IPS-18a (cell line): ENCODE measurements at regions not wholly inside any gene's neighbourhood (a gene's known extent, or its start where the extent isn't known, plus 50 kb on each side); places are given as distances from the start of the nearest gene placed in this dataset.

Source experiments
- H3K27ac ChIP-seq: one replicate; pipeline ENCODE4 v1.5.1; 2013; ENCODE audit warnings: low read length
- H3K27me3 ChIP-seq: one replicate; pipeline ENCODE4 v1.6.1; 2013; ENCODE audit warnings: mild to moderate bottlenecking, low read length; ENCODE audit not compliant: control insufficient read depth, insufficient read depth
- H3K36me3 ChIP-seq: one replicate; pipeline ENCODE4 v1.6.1; 2013; ENCODE audit warnings: low read depth, low read length; ENCODE audit not compliant: control insufficient read depth
- H3K4me1 ChIP-seq: one replicate; pipeline ENCODE4 v1.6.1; 2013; ENCODE audit warnings: low read depth, low read length; ENCODE audit not compliant: control insufficient read depth
- H3K4me3 ChIP-seq: one replicate; pipeline ENCODE4 v1.5.1; 2013; ENCODE audit warnings: low read length
- H3K9ac ChIP-seq: one replicate; pipeline ENCODE4 v1.6.1; 2013; ENCODE audit warnings: mild to moderate bottlenecking, low read length, moderate library complexity
- H3K9me3 ChIP-seq: one replicate; pipeline ENCODE4 v1.6.1; 2013; ENCODE audit warnings: low read depth, low read length; ENCODE audit not compliant: control insufficient read depth

DNA sequence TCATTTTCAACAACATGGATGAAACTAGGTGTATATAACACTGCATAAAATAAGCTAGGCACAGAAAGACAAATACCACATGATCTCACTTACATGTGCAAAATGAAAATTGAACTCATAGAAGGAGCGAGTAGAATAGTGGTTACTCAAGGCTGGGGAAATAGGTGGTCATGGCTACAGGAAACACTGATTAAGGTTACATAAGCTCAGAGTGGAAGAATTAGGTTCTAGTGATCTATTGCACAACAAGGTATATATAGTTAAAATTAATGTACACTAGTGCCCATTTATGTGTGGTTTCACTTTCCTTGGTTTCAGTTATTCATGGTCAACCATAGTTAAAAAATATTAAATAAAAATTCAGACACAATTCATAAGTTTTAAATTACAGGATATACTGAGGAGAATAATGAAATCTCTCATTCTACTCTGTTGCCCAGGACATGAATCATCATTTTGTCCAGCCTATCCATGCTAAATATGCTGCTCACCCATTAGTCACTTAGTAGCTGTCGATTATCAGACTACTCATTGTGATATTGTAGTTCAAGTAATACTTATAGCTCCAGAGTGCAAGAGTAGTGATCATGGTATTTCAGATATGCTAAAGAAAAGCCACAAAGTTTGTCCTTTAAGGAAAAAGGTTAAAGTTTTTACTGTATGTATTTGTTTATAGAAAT, 1530.9 kb upstream of the LRRTM1 start:
- Histone ChIP-seq H3K4me3 (no peak overlapping the region), H3K4me1 (no peaks in the 10 kb centered on the region), H3K27ac (no peak overlapping the region), H3K27me3 (no peaks in the 10 kb centered on the region), H3K9me3 (peaks cover 6% of the 10 kb centered on the region), H3K36me3 (no peaks in the 10 kb centered on the region), H3K9ac (no peak overlapping the region)

DNA sequence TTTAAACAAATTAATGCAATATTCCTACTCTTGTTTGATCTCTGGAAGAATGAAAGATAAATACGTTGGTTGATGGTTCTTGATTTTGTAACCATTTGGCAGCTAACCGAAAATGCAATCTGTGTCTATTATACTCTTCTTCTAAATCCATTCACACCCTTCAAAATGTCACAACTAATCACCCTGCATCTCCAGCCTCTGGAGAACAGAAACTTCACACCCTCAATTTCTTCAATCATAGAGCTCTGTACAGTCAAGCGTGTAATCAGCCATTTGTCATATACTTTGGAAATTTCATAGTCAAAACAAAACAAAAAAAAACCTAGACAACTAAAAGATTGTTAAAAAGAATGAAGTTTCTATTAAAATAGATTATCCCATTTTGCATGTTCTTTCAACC, 1482.3 kb upstream of the LRRTM1 start:
- Histone ChIP-seq H3K27ac (no peak overlapping the region), H3K36me3 (no peaks in the 10 kb centered on the region), H3K4me3 (no peak overlapping the region), H3K9me3 (no peaks in the 10 kb centered on the region), H3K27me3 (no peaks in the 10 kb centered on the region), H3K4me1 (no peaks in the 10 kb centered on the region), H3K9ac (no peak overlapping the region)

DNA sequence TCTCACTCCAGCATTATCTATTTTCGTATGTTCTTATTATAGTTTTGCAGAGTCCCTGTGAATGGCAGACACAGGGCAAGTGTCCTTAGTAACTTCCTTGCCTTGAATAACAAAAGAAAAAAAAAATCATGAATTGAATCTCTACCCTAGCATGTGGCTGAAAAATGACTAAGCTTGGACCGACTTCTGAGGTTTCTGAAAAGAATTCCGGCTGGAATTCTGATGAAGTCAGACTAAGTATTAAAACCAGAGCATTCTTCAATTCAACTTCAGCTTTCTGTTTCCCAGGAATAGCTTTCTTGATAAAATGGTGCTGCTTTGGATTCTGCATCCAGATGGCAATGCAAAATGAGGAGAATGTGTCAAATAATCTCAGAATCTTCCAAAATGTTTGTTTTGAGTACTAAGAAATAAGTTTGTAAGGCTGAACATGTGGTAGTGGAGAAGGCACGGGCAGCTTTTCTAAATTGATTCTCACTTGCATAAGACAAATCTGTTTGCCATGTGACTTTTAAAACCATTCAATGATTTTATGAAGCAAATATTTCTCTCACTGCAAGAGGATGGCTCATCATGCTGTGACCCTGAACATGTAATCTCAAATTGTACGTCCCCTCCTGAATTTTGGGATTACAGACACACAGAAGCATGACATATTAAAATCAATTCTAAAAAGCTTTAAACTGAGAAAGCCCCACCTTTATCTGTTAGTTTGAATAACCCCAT, 1462.8 kb upstream of the LRRTM1 start:
- Histone ChIP-seq H3K4me1 (no peaks in the 10 kb centered on the region), H3K36me3 (no peaks in the 10 kb centered on the region), H3K27me3 (no peaks in the 10 kb centered on the region), H3K9ac (no peak overlapping the region), H3K27ac (no peak overlapping the region), H3K4me3 (no peak overlapping the region), H3K9me3 (no peaks in the 10 kb centered on the region)

DNA sequence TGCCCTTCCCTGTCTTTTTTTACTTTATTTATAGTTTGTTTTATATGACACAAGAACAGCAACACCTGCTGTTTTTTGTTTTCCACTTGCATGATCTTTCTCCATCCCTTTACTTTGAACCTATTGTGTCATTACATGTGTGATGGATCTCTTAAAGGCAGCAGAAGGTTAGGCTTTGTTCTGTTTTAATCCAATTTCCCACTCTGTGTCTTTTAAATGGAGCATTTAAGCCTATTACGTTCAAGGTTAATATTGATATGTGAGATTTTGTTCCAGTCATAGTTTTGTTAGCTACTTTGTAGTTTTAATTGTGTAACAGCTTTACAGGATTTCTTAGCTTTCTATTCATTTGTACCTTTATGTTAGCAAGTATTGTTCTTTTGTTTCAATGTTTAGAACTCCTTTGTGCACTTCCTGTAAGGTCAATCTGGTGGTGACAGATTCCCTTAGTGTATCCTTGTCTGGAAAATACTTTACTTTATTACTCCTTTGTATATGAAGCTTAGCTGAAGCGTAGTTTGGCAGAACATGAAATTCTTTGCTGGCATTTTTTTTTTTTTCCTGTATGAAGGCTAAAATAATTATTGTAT, 1443.0 kb upstream of the LRRTM1 start:
- Histone ChIP-seq H3K9ac (no peak overlapping the region), H3K36me3 (no peaks in the 10 kb centered on the region), H3K4me3 (no peak overlapping the region), H3K27me3 (no peaks in the 10 kb centered on the region), H3K4me1 (no peaks in the 10 kb centered on the region), H3K27ac (no peak overlapping the region), H3K9me3 (no peaks in the 10 kb centered on the region)

DNA sequence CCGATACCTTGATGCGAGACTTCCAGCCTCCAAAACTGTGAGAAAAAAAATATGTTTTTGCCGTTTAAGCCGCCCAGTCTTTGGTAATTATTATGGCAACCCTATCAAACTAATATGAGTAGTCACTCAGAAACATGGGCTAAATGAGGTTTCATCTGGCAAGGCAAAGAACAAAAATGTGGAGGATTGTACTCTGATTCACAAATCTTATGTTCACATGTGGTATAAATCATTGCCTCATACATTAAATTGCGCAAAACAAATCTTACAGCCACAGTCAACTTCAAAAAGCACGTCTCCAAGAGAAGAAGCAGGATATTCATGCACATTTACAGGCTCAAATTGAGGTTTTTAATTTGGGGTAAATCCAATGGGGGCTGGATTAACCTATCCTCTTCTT, 1435.4 kb upstream of the LRRTM1 start:
- Histone ChIP-seq H3K4me3 (no peak overlapping the region), H3K4me1 (no peaks in the 10 kb centered on the region), H3K9ac (no peak overlapping the region), H3K27ac (no peak overlapping the region), H3K9me3 (no peaks in the 10 kb centered on the region), H3K36me3 (no peaks in the 10 kb centered on the region), H3K27me3 (no peaks in the 10 kb centered on the region)

GRCh38 chr2:81734981-81735380, 1430.4 kb upstream of the LRRTM1 start:
- Histone ChIP-seq H3K36me3 (no peaks in the 10 kb centered on the region), H3K27me3 (no peaks in the 10 kb centered on the region), H3K4me1 (no peaks in the 10 kb centered on the region), H3K9ac (no peak overlapping the region), H3K27ac (no peak overlapping the region), H3K9me3 (no peaks in the 10 kb centered on the region), H3K4me3 (no peak overlapping the region)

GRCh38 chr2:81714817-81715216, 1410.3 kb upstream of the LRRTM1 start:
- Histone ChIP-seq H3K4me3 (no peak overlapping the region), H3K36me3 (no peaks in the 10 kb centered on the region), H3K4me1 (no peaks in the 10 kb centered on the region), H3K9me3 (no peaks in the 10 kb centered on the region), H3K9ac (no peak overlapping the region), H3K27ac (no peak overlapping the region), H3K27me3 (no peaks in the 10 kb centered on the region)

DNA sequence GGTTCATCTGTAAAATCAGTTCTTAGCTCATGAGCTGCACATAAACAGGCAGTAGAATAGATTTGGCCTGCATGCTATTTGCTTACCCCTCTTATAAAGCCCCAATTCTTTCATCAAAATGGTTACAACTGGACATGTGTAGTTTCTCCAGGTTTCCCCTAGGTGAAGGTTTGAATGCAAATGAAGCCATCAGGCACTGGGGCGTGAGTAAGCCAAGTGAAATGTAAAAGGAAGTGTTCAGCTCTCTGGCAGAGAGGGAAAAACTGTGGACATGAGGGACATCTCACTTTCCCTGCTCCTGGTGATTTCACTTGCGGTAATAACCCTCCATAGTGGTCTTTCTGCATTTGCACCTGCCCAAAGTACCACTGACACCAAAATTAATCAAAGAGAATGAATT, 1402.3 kb upstream of the LRRTM1 start:
- Histone ChIP-seq H3K9me3 (no peaks in the 10 kb centered on the region), H3K27me3 (no peaks in the 10 kb centered on the region), H3K4me3 (no peak overlapping the region), H3K4me1 (no peaks in the 10 kb centered on the region), H3K36me3 (no peaks in the 10 kb centered on the region), H3K9ac (no peak overlapping the region), H3K27ac (no peak overlapping the region)

DNA sequence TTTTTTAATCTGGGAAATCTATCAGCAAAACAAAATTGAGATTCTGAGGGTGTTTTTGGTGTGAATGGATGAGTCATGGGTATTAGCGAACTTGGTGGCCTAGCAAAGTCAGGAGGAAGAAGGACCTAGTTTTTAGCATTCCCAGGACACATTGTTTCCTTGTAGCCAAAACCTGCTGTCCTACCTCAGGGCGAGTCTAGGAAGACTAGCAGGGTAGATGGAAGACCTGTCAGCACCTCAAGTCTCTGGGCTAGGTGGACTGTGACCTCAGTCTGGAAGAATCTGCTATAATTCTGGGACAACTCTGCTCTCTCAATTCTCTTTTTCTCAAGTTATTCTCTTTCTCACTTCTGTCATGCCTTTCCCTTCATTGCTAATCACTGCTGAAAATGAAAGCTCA, 1399.3 kb upstream of the LRRTM1 start:
- H3K27me3 ChIP-seq = no peaks in the 10 kb centered on the region
- H3K4me3 ChIP-seq = no peak overlapping the region
- no peak overlapping the region for H3K27ac ChIP-seq
- no peaks in the 10 kb centered on the region for H3K9me3 ChIP-seq
- H3K4me1 ChIP-seq = no peaks in the 10 kb centered on the region
- H3K9ac ChIP-seq = no peak overlapping the region
- H3K36me3 ChIP-seq = no peaks in the 10 kb centered on the region

GRCh38 chr2:81692566-81692965, 1388.0 kb upstream of the LRRTM1 start:
- H3K4me3 ChIP-seq = no peak overlapping the region
- no peak overlapping the region for H3K27ac ChIP-seq
- no peak overlapping the region for H3K9ac ChIP-seq
- H3K9me3 ChIP-seq = no peaks in the 10 kb centered on the region
- H3K4me1 ChIP-seq = no peaks in the 10 kb centered on the region
- H3K27me3 ChIP-seq = no peaks in the 10 kb centered on the region
- no peaks in the 10 kb centered on the region for H3K36me3 ChIP-seq

DNA sequence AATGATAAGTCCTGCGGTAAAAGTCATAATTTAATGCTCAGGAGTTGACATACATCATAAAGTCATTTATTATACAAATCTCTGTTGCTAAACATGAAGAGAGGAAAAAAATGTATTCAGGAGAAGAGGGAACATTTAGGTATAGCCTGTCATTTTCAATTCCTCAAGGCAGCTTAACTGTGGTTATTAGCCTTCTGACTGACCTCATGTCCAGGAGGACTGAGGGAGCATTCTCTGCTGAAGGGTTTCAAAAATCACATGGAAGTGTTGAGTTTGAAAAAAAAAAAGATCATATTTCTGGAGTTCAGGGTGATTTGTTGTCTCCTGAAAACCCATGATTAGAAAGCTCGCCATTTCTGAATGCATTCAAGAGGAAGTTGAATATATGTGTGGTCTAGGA, 1371.1 kb upstream of the LRRTM1 start:
- Histone ChIP-seq H3K27me3 (no peaks in the 10 kb centered on the region), H3K9ac (no peak overlapping the region), H3K36me3 (no peaks in the 10 kb centered on the region), H3K4me3 (no peak overlapping the region), H3K4me1 (no peaks in the 10 kb centered on the region), H3K27ac (no peak overlapping the region), H3K9me3 (no peaks in the 10 kb centered on the region)

DNA sequence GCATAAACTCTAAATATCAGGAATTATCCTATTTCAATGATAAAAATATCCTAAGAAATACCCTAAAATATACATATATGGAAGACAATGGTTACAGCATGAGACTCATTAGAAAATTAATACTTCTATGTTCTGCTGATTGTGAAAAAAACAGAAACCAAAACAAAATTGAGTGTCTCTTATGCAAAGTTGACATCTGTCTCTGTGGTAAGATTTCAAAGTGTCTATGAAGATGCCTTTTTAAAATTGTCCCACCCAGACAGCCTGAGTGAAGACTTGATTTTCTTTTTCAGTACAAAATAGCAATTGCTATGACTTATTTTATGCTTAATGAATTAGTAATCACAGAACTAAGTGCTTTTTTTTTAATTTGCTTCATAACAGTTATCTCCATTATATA, 1368.4 kb upstream of the LRRTM1 start:
- Histone ChIP-seq H3K4me1 (no peaks in the 10 kb centered on the region), H3K9ac (no peak overlapping the region), H3K27me3 (no peaks in the 10 kb centered on the region), H3K4me3 (no peak overlapping the region), H3K9me3 (no peaks in the 10 kb centered on the region), H3K36me3 (no peaks in the 10 kb centered on the region), H3K27ac (no peak overlapping the region)
